ENCODE measurements at regions not wholly inside any gene's neighbourhood (a gene's known extent, or its start where the extent isn't known, plus 50 kb on each side); places are given as distances from the start of the nearest gene placed in this dataset.

GRCh38 chrX:125758819-125759218, 407.3 kb downstream of the DCAF12L2 start:
- TF ChIP-seq CTCF (IDR thresholded peaks at IDR 0.05) (no peak), EP300 (IDR thresholded peaks at IDR 0.05) (no peak), POLR2AphosphoS5 (IDR thresholded peaks at IDR 0.05) (no peak)
